IPS-NIHi7 (cell line): ENCODE measurements at regions not wholly inside any gene's neighbourhood (a gene's known extent, or its start where the extent isn't known, plus 50 kb on each side); places are given as distances from the start of the nearest gene placed in this dataset.
A peak's percentile ranks its signal among the peaks of the same experiment; 100 is the strongest.
"Not testable (repeated sequence)": the region's sequence is repeated elsewhere in the genome, so short reads cannot be mapped to it uniquely, and the experiment has no call there.

Source experiments
- DNase-seq: peaks from one replicate; pipeline ENCODE4 v3.0.0; 2012; ENCODE audit warnings: mixed read lengths; ENCODE audit errors: extremely low spot score

DNA sequence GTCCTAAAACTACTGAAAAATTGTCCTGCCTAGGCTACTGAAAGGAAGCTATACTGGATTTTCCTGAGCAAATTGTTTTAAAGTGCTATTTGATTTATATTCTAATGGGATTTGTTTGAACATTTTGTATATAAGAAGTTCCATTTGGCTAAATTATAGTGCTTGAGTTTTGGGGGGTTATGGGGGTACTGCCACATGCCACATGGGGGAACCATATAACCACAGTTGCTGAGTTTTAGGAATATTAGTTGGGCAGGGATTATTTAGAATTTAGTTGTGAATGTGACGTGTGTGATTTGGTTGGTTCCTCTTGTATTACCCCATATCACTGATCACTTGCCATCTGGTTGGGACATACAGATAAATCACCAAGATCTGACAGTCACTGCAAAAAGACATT is 224.5 kb upstream of the TAPT1 start:
- DNase-seq: no peak

DNA sequence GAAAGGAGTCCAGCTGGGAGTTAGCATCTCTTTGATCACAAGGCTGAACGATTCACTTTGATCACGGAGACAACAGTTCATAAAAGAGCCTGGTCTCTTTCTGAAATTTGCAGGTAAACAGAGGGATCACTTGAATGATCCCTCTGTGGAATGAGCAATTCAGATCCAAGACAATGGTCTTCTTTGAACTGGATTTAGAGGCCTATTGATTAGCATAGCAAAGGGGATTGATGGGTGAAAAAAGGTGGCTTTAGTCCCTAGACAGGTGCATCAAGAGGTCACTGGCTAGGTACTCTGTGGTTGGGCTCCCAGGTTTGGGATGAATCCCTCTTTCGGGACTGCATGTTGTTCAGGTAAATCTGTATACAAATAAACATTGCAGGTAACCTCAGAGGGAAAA is 223.8 kb upstream of the TAPT1 start:
- peak; percentile 26 for DNase-seq

DNA sequence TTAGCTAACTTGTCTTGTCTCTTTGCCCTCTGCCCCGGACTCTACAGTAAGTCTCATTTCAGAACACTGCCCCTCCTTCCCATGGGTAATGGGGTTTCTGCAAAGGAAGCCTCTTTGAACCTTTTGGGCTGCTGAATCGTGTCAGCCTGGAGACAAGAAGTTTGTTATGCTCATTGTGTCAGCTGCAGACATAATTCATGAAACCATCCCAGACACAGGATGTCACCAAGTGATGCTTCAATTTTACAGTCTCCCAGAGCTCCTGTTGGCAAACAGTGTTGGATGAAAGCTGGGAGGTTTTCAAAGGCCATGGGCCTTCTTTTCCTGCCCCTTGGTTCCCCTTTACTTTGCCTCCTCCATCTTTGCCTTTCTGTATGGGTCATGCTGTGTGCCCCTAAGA is 223.1 kb upstream of the TAPT1 start:
- DNase-seq: no peak

DNA sequence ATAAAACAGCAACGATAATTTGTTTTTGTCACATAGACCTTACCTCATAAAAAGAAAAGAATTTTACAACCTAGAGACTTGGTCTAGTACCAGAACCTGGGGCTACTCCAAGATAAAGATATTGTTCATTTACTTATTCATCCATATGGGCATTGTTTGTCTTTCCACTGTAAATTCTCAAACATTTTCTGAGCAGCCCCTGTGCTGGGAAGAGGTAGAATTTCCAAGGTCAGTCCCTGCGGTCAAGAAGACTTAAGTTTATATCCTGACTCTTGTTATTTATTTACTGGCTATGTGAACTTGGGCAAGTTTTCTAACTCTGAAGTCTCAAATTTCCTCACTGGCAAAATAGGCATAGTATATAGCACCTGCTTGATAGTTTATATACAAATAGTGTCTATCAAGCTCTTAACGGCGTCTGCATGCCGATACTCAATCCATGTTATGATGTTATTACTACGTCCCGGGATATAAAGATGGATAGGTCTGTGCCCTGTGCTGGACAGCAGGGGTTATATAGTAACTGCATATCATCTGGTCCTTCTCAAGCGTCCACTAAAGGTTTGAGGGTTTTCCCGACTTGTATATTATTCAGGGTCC is 222.1 kb upstream of the TAPT1 start:
- DNase-seq: no peak

DNA sequence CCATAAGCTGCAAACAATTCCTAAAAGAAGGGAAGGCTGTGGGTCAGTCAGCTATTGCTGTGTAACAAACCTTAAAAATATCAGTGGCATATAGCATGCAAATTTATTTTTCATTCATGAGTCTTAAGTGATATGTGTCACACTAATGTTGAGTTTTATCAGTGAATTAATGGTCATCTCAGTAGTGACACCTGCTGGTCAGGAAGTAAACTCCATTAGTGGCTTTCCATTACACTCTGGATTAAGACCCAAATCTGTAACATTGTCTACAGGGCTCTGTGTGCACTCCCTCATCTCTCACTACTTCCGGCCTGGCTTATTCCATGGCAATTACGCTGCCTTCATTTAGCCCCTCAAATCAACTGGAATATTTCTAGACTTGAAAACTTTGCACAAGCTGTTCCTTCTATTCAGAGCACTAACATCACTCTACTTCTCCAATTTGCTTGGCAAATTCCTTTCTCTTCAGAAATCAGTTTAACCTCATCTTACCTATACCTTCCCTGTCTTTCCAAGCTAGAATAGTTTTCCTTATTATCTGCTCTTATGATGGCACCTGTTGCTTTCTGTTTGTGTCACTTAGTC is 217.3 kb upstream of the TAPT1 start:
- DNase-seq: peak; percentile 51

GRCh38 chr4:16442296-16442695 is 216.0 kb upstream of the TAPT1 start:
- no peak for DNase-seq

GRCh38 chr4:16439768-16440167 is 213.5 kb upstream of the TAPT1 start:
- DNase-seq: no peak

DNA sequence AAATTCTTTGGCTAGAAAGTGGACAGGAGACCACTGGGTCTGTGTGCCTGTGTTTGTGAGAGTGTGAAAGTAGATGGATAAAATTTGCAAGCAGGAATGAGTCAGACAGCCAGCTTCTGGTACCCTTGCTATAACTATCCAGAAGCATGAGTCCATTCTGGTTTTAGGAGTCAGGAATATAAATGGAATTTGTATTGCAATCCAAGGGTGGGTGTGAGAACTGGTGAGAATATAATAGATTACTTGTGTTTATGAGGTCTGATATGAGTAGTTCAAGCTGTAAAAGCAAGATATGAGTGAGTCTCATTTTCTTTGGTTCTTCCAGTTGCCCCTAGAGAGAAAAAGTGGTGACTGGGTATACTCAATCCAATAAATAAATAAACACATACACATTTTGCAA is 212.7 kb upstream of the TAPT1 start:
- DNase-seq: no peak

GRCh38 chr4:16437836-16438235 is 211.6 kb upstream of the TAPT1 start:
- no peak for DNase-seq

- no peak for DNase-seq
Measured at GRCh38 chr4:16431866-16432265, 205.6 kb upstream of the TAPT1 start.

DNA sequence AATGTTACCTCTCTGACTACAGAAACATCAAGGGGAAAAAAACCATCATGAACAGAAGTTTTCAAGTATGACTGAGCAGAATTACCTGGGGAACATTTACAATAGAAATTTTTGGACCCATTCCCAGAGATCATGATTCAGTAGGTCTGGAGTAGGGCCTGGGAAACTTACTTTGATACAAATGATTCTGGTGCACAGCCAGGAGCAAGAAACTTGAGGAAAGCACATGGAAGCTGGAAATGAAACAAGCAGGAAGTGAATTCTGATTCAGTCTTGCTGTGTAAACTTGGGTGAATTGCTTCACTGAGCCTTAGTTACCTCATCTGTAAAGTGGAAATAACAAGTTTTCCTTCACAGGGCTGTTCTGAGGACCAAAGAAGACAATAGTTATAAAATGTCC is 192.5 kb upstream of the TAPT1 start:
- DNase-seq: no peak

- no peak for DNase-seq
Measured at GRCh38 chr4:16417198-16417597, 190.9 kb upstream of the TAPT1 start.

- DNase-seq: no peak
Measured at GRCh38 chr4:16416601-16417000, 190.3 kb upstream of the TAPT1 start.

DNA sequence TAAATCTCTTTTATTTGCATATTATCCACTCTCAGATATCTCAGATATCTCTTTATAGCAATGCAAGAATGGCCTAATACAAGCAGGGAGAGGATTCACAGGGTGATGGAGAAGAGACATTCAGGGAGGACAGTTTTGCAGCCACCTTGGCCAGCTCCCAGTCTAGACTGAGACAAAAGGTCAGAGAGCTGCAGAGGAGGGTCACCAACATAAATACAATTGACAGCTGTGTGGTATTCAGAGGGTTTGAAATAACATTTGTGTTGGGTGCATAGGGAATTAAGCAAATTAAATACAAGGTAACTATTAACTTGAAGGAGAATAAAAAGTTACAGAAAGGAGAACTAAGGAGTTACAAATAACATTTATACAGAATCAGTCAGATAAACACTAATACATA is 189.5 kb upstream of the TAPT1 start:
- no peak for DNase-seq

- DNase-seq: peak; percentile 26
Measured at GRCh38 chr4:16413814-16414555, 187.7 kb upstream of the TAPT1 start.

- DNase-seq: no peak
Measured at GRCh38 chr4:16411501-16412085, 185.3 kb upstream of the TAPT1 start.

DNA sequence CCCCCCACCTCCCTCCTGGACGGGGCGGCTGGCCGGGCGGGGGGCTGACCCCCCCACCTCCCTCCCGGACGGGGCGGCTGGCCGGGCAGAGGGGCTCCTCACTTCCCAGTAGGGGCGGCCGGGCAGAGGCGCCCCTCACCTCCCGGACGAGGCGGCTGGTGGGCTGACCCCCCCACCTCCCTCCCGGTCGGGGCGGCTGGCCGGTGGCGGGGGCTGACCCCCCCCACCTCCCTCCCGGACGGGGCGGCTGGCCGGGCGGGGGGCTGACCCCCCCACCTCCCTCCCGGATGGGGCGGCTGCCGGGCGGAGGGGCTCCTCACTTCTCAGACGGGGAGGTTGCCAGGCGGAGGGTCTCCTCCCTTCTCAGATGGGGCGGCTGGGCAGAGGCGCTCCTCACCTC is 166.9 kb upstream of the TAPT1 start:
- DNase-seq: not testable (repeated sequence)

GRCh38 chr4:16391196-16391595 is 164.9 kb upstream of the TAPT1 start:
- DNase-seq: no peak

DNA sequence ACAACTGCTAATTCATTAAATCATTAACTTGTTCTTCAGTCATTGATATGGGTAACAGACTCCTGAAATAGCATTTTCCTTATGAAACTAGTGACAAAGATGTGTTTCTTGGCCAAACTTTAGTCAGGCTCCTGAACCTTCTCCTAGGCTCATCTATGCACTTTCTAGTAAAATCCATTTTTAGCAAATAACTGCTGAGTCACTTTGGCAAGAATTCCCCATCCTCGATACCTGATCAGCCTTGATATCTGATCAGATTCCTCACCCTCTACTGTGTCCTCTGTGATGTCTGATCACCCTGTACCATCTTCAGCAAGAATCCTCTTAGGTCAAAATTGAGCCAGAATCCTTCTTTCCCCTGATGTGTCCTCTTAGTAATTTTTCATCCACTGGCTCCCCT is 161.2 kb upstream of the TAPT1 start:
- no peak for DNase-seq

DNA sequence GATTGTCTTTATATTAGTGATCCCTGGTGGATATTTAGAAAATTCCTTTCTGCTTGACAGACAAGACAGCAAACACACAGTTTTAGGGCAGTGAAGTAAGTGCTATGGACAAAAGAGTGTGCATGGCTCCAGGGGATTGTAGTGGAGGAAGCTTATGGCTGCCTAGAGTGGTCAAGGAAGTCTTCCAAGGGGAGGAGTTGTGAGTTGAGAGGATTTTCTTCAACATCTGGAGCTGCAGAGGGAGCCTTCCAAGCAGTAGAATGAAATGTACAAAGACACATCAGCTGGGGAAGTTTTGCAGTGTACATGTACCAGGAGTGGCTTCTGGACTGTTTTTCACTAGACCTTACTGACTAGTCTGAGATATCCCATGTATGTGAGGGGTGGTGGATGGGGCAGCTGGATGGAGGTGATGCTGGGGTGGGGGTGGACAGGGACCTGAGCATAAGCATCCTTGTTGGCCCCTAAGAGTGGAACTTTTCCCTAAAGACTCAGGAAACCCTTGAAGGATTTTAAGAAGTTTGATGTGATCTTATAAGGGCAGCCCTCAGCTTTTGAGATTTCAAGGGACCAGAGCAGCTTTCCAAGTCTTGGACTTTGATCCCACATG is 160.5 kb upstream of the TAPT1 start:
- no peak for DNase-seq

DNA sequence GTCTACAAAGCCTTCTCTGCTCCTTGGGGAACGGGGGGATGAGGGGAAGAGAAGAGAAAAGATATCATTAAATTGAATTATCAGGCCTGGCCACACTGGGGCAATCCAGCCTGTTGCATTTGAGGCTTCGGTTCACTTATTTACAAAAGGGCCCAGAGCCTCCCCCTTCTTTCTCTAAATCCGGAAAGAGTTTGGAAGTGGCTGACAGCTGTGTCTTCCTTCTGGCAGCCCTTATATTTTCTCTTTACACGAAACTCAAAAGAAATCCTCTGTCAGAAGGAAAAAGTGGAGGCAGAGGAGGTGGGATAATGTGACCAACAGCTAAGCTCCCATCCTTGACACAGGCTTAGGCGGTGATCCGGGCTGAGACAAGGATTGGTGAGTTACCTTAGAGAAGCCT is 158.3 kb upstream of the TAPT1 start:
- DNase-seq: no peak

DNA sequence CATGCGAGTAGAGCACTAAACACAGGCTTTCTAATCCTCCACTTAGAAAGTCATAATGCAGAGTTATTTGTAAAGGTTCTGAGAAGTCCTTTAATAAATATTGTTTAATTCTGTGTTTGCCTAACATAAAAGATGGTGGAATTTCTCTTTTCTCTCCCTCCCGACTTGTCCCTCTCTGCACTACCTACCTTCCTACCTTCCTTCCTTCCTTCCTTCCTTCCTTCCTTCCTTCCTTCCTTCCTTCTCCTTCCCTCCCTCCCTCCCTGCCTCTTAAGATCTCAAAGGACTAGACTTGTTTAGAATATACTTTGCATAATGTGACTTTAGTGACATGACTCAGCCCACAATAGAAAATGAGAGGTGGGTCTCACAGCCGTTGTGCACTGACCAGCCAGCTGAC is 156.3 kb upstream of the TAPT1 start:
- no peak for DNase-seq

DNA sequence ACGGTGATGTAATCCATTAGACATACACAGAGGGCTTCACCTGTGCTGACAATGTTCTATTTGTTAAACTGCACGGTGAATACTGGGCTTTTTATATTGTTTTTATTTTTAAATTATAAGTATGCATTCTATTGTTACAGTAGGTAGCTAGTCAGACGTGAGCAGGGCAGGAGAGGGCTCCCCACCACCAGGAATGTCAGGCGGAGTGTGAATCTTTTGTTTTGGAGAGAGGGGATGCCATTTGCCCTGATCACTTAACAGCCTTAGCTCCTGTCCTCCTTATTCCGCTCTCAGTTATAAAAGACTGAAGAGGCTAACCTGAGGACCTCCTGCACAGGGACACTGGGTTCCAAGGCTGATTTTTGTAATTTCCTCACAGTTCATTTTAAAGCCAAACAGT is 151.6 kb upstream of the TAPT1 start:
- no peak for DNase-seq
